Effector CD4-positive, alpha-beta T cell (primary cell): ENCODE measurements at regions not wholly inside any gene's neighbourhood (a gene's known extent, or its start where the extent isn't known, plus 50 kb on each side); places are given as distances from the start of the nearest gene placed in this dataset.

Experiments
- DNase-seq: peaks from one replicate; pipeline ENCODE4 v3.0.0-alpha.2; 2020

- DNase-seq, result no peak
These were observed 50.0 kb upstream of the RNU6ATAC start for GRCh38 chr9:134214386-134214765.

- DNase-seq, result no peak
These were observed 50.5 kb upstream of the RNU6ATAC start for GRCh38 chr9:134214766-134215419.

GRCh38 chr9:134215420-134215698 lies 51.0 kb upstream of the RNU6ATAC start:
- DNase-seq, result no peak

GRCh38 chr9:134215699-134216448 lies 51.5 kb upstream of the RNU6ATAC start:
- DNase-seq, result no peak

- no peak for DNase-seq
These were observed 52.1 kb upstream of the RNU6ATAC start for GRCh38 chr9:134216449-134216951.

GRCh38 chr9:134216961-134217360 lies 52.6 kb upstream of the RNU6ATAC start:
- no peak for DNase-seq

- DNase-seq, result no peak
These were observed 53.3 kb upstream of the RNU6ATAC start for GRCh38 chr9:134217431-134218210.

GRCh38 chr9:134218230-134218629 lies 53.9 kb upstream of the RNU6ATAC start:
- DNase-seq, result no peak

GRCh38 chr9:134219646-134220060 lies 55.3 kb upstream of the RNU6ATAC start:
- DNase-seq, result no peak

GRCh38 chr9:134220311-134220710 lies 55.9 kb upstream of the RNU6ATAC start:
- no peak for DNase-seq

- DNase-seq, result no peak
These were observed 57.1 kb upstream of the RNU6ATAC start for GRCh38 chr9:134221273-134222017.

GRCh38 chr9:134222018-134222573 lies 57.7 kb upstream of the RNU6ATAC start:
- no peak for DNase-seq

- no peak for DNase-seq
These were observed 58.7 kb upstream of the RNU6ATAC start for GRCh38 chr9:134223091-134223490.

- DNase-seq, result no peak
These were observed 59.3 kb upstream of the RNU6ATAC start for GRCh38 chr9:134223591-134224122.

GRCh38 chr9:134224127-134224526 lies 59.8 kb upstream of the RNU6ATAC start:
- DNase-seq, result no peak

GRCh38 chr9:134224567-134225093 lies 60.3 kb upstream of the RNU6ATAC start:
- DNase-seq, result no peak

- DNase-seq, result no peak
These were observed 60.8 kb upstream of the RNU6ATAC start for GRCh38 chr9:134225186-134225585.

- DNase-seq, result no peak
These were observed 61.5 kb upstream of the RNU6ATAC start for GRCh38 chr9:134225816-134226215.

GRCh38 chr9:134226221-134226930 lies 62.0 kb upstream of the RNU6ATAC start:
- DNase-seq, result no peak

- DNase-seq, result no peak
These were observed 63.4 kb upstream of the RNU6ATAC start for GRCh38 chr9:134227451-134228411.
